Activated T-helper 9 cell treated with anti-CD3 and anti-CD28 coated beads, Interleukin-2, amount 50 U/mL, for 16 hours (primary cell): ENCODE measurements at regions not wholly inside any gene's neighbourhood (a gene's known extent, or its start where the extent isn't known, plus 50 kb on each side); places are given as distances from the start of the nearest gene placed in this dataset.
"Not testable (repeated sequence)": the region's sequence is repeated elsewhere in the genome, so short reads cannot be mapped to it uniquely, and the experiment has no call there.

Experiments
- DNase-seq: peaks from one replicate; pipeline ENCODE4 v3.0.0-alpha.2; 2020; ENCODE audit warnings: low read depth

DNA sequence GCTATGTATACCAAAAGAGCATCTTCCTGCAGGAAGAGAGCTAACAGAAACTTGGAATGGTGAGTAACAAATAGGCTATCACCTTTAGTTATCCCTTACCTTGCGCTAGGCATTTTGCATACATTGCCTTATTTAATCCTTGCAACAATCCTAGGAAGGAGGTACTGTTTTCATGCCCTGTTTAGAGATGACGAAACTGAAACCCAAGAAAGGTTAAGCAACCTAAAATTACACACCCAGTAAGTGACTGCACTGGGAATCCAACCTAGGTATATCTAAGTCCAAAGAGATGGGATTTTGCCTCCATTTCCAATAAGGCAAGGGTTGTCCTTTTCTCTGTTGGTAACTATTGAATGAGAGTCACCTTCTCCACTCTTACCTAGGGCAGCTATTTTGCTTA, 144.5 kb downstream of the TM2D1 start:
- no peak for DNase-seq

DNA sequence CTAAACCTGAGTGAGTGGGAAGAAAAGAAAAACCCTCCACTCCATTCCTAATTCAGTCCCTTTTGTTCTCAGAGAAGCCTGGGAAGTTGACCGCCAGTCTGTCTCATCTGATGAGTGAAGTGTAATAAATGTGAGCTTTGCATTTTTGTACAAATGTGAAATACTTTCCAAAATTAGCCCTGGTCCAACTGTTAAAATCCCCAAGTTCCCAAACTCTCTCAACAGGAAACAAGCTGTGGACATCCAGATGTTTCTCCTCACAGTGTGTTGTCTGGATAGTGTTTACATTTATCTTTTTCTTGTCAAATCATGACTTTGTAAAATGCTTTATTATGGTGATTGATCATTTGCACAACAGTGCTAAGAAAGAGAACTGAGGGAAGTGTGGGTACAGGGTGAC, 145.1 kb downstream of the TM2D1 start:
- no peak for DNase-seq

DNA sequence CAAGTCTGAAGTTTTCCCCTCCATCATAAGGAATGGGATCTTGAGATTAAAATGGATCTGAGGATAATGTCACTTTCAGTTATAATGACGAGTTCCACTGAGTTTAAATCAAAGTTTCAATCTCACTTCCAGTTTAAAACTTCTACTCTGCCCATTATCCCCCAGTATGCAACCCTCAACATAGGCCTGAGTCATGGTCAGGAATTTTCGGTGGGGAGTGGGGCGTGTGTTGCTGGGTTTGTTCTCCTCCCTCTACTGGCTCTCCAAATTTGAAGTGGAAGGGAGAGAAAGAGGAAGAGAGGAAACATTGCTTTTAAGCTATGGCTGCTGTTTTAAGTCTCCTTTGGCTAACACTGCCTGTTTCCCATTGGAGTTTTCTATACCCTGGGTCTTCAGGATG, 152.9 kb downstream of the TM2D1 start:
- no peak for DNase-seq

DNA sequence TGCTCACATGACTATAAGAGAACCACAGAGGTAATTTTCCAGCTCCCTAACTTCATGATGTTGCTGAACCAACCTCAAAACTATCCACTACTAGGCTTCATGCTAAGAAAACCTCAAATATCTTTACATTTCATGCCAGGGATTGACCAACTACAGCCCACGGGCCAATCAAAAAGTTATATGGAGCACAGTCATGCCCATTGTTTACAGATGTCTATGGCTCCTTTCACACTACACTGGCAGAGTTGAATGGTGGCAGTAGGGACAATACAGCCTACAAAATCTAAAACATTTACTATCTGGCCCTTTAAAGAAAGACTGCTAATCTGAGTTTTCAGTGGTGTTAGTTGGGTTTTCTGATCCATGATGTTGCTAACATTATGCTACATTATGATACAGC, 154.8 kb downstream of the TM2D1 start:
- DNase-seq = no peak

DNA sequence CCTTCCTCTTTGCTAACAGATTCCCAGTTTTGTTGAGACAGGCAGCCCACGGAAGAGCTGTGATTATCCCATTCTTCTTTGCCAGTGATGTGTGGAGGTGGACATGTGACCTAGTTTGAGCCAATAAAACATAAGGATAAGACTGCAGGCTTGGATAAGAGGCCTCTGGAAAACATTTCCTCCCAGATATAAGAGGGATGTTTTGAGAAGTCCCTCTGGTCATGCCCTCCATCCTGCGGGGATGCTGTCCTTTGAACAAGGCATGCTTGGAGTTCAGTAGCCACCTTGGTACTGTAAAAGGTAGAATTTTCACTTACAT, 155.7 kb downstream of the TM2D1 start:
- no peak for DNase-seq

DNA sequence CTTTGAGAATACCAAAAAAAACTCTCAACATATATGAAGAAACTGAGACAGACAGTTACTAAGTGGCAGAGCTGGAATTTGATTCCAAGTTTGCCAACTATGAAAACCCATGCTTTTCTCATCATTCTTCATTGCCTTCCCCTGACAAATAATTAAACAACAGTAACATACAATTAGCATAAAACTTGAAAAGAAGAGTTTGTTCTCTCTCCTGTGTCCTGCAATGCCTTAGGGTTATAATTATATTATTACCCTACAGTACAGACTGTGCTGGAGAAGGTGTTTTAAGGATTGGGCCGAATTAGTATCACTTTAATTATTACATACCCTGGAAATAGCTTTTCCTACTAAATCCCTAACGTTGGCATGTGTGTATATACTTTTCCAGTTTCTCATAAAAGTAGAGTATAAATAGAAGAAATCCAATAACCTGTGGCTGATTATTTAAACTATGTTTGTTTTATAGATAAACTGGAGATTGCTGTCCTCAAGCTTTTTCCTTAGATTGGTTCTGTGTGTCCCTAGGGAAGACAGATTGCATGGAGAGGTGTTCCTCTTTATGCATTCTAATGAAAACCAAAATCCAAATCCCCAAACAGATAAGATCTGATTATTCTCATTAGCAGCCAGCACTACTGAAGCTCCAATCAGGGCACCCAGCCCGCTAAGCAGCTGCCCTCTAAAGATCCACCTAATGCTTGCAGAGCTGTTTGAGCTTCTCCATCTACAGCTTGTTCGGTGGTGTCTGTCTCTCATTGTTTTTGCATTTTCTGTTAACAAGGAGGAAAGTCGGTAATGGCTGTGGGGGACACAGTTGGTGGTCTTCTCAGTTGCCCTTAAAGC, 156.3 kb downstream of the TM2D1 start:
- DNase-seq = no peak

DNA sequence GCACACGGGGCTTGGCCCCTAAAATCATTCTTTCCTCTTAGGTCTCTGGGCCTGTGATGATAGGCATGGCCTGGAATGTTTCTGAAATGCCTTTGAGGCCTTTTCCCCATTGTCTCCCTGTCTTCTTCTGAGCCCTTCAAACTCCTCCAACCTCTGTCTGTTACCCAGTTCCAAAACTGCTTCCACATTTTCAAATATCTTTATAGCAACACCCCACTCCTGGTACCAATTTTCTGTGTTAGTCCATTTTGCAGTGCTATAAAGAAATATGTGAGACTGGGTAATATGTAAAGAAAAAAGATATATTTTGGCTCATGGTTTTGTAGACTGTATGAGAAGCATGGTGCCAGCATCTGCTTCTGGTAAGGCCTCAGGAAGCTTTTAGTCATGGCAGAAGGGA, 158.8 kb downstream of the TM2D1 start:
- no peak for DNase-seq

DNA sequence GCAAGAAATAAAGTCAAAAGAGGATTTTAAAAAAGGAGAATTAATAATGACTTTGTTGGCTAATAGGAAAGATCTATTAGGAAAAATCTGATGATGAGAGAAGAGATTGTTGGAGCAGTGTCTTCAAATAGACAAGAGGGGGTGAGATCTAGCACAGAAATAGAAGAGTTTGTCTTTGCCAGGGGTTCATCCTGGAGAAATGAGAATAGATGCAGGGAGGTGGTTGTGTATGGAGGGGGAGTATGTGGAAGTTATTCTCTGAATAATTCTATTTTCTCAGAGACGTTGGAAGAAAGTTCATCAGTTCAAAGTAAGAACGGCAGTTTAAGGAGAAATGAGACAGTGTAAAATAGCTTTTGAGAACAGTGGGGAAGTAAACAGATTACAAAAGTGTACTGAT, 161.3 kb downstream of the TM2D1 start:
- no peak for DNase-seq

DNA sequence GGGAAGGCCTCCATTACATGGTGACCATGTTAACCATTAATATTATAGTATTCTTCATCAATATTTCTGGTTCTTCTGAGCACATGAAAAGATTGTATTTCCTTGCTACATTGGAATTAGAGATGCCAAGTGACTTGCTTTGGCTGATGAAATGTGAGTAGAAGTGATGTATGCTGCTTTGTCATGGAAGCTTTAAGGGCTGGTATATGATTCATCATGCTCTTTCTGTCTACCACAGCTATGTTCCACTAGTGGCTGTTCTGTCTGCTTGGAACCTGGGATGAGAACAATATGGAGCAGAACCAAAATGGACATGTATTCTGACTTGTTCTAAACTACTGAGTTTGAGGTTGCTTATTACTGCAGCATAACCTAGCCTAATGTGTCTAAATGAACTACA, 163.3 kb downstream of the TM2D1 start:
- no peak for DNase-seq

DNA sequence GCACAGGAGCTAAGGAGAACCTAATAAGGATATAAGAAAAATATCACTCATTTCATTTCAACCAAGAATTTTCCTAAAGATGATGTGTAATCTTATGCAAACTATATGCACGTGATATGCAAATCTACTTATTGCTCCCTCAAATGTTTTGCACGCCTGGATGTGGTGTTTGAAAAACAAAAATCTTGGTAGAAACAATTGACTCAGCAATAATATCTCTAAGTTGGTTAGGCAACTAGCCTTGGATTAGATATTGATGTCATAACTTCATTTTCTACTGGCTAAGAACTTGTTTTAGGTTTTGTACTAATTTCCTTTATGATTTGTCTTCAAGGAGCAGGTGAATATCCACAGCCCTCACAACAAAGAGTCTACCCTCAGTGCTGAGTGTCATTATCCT, 164.6 kb downstream of the TM2D1 start:
- no peak for DNase-seq

DNA sequence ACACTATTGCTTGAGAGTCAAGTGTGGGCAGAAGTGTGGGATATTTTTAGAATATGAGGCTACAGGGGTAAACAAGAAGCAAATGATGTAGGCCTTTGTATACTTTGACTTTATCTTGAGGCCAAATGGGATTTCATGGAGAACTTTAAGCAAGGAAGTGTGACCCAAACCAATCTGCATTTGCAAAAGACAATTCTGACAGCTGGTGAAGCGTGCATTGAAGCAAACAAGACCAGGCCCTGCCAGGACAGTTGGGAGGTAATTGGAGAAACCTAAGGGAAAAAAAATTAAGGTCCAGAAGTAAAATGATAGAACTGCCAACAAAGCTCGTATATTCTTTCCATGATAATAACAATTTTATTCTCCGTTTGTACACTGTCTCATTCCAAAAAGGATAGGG, 168.3 kb downstream of the TM2D1 start:
- no peak for DNase-seq

DNA sequence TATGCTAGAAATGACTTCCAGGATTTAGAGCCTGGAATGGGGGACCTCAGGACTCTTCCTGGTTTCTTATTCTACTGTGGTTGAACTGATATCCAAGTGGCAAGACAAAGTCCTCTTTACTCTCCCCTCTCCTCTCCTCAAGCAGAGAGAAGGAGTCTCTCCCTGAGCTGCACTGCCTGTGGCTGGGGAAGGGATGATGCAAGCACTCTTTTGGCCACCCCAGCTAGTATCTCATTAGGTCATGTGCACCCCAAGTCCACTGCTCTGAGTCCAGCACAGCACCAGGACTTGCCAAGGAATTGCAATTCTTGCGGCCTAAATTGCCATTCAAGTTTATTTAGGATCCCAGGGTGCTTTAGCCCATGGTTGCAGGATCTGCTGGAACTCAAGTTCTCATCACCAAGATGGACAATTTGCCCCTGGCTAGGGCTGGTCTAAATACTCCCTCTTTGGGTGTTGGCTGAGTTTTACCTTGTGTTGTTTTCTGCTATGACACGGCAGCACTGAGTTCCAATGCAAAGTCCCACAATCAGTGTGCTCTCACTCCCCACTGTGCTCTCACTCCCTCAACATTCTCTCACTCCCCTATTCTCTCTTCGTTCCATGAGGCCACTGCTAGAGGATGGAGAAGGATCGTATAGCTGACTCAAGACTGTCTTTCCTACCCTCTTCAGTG, 172.2 kb downstream of the TM2D1 start:
- DNase-seq = no peak

DNA sequence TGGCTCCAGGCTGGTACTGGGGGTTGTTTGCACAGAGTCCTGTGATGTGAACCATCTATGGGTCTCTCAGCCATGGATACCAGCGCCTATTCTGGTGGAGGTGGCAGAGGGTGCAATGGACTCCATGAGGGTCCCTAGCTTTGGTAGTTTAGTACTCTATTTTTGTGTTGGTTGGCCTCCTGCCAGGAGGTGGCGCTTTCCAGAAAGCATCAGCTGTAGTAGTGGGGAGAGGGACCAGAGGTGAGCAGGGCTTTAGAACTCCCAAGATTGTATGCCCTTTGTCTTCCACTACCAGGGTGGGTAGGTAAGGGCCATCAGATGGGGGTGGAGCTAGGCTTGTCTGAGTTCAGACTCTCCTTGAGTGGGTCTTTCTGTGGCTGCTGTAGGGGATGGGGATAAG, 177.6 kb downstream of the TM2D1 start:
- DNase-seq = not testable (repeated sequence)

DNA sequence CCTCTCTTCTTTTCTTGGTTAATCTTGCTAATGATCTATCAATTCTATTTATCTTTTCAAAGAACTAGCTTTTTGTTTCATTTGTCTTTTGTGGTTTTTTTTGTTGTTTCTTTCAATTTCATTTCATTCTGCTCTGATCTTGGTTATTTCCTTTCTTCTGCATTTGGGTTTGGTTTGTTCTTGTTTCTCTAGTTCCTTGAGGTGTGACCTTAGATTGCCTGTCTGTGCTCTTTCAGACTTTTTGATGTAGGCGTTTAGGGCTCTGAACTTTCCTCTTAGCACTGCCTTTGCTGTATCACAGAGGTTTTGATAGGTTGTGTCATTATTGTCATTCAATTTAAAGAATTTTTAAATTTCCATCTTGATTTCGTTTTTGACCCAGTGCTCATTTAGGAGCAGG, 180.1 kb downstream of the TM2D1 start:
- DNase-seq = not testable (repeated sequence)

DNA sequence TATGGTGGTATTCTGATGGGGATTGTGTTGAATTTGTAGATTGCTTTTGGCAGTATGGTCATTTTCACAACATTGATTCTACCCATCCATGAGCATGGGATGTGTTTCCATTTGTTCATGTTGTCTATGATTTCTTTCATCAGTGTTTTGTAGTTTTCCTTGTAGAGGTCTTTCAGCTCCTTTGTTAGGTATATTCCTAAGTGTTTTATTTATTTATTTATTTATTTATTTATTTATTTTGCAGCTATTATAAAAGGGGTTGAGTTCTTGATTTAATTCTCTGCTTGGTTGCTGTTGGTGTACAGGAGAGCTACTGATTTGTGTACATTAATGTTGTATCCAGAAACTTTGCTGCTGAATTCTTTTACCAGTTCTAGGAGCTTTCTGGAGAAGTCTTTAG, 181.4 kb downstream of the TM2D1 start:
- not testable (repeated sequence) for DNase-seq

DNA sequence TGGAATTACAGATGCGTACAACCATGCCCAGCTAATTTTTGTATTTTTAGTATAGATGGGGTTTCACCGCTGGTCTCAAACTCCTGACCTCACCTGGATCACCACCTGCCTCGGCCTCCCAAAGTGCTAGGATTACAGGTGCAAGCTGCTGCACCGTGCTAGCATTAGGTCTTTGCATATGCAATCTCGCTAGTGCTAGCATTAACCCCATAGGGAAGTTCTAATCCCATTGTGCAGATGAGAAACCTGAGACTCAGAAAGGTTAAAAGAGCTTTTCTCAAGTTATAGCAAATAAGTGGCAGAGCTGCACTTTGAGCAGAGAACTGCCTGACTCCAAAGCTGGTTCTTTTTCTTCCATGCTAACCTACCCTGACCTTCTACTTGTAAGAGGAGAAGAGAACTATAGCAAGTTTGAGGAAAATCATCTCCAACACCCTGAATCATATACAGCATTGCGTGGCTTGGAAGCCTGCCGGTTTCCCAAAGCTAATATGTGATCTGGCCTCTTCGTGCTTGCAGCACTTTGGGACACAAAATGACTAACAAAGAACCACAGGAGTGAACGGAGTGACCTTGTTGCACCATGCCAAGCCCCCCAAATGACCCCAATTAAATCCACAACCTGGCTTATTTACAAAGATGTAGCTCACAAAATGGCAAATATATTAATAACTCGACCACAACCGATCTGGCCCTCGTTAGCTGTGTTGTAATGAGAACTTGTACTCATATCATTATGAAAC, 185.1 kb downstream of the TM2D1 start:
- DNase-seq = no peak

DNA sequence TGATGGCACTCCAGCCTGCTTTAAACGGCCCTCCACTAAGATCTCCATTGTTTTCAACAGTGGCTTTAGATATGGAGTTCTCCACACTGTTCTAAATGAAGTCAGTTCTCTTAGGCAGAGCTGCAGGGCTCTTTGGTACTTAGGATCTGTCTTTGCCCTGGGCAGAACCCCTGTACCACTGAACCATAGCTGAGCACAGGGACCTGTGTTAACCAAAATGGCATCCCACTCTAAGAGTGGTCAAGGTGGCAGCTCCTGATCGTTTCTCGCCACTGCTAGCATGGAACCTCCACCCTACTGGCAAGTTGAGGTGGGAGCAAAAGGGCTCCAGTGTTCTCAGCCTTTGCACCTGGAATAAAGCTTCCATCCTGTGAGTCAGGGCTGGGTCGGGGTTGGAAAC, 186.7 kb downstream of the TM2D1 start:
- no peak for DNase-seq

DNA sequence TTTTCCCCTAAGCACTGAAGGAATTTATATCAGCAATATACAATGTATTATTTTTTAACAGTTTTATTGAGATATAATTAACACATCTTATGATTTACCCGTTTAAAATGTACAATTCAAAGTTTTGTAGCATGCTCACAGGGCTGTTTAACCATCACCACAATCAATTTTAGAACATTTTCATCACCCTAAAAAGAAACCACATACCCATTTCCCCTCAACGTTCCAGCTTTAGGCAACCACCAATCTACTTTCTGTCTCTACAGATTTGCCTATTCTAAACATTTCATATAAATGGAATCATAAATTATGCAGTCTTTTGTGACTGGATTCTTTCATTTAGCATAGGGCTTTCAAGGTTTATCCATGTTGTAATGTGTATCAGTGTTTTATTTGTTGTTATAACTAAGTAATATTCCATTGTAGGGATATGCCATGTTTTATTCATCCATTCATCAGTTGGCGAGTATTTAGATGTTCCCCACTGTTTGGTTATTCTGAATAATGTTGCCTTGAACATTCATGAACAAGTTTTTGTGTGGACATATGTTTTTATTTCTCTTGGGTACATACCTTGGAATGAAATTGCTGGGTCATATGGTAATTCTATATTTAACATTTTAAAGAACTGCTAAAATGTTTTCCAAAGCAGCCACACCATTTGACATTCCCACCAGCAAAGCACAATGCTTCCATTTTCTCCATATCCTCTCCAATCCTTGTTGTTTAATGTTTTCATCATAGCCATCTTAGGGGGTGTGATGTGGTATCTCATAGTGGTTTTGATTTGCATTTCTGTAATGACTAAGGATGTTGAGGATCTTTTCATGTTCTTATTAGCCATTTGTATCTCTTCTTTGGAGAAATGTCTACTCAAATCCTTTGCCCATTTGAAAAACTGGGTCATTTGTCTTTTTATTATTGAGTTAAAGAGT, 188.5 kb downstream of the TM2D1 start:
- no peak for DNase-seq

DNA sequence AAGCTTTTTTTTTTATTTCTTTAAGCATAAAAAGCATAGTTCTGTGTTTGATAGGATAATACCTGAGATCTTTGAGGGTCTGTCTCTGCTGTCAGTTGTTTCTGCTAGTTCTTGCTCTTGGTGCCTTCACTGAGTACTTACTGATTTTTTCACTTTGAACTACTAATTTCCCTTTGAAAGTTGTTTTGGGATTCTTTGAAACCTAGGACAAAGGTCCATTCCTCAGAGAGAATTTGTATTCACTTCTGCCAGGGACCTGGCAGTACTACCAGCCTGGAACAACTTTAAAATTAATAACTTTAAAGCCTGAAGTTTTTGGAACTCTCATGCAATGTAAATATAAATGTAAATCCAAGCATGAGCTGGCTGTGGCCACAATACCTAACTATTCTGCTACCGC, 190.1 kb downstream of the TM2D1 start:
- DNase-seq = no peak

DNA sequence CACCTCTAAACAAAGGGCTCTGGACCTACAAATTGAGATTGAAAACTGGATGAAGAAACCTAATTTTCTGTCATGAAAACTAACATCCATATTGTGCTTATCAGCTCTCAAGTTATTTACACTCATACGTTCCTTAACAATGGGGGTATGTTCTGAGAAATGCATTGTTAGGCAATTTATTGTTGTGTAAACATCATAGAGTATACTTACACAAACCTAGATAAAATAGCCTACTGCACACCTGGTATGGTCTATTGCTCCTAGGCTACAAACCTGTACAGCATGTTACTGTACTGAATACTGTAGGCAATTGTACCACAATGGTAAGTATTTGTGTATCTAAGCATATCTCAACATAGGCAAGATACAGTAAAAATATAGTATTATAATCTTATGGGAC, 191.4 kb downstream of the TM2D1 start:
- DNase-seq = no peak

DNA sequence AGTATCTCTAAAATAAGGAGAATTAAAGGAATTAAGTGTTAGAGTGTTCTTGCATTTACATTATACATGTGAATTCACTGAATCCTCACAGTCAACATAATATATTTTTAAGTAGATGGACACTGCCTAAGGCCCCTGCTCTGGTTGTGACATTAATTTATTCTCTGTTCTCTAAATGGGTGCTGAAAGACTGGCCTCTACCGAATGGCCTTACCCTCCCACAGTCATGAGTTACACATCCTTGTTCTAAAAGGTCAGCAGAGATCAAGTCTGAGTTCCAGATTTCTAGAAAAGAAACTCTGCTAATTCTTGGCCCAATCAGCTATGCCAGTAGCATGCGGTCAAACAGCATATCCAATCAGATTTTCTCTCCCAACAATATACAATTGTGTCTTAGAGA, 193.2 kb downstream of the TM2D1 start:
- no peak for DNase-seq
